ENCODE measurements at regions not wholly inside any gene's neighbourhood (a gene's known extent, or its start where the extent isn't known, plus 50 kb on each side); places are given as distances from the start of the nearest gene placed in this dataset.

GRCh38 chr22:47257566-47257965, 495.1 kb downstream of the TBC1D22A start:
- Histone ChIP-seq H3K36me3 (ENCODE audit: control insufficient read depth, insufficient read depth, low read length) (no peaks in the 10 kb centered on the region), H3K4me3 (ENCODE audit: low read depth, low read length) (no peak overlapping the region), H3K27me3 (ENCODE audit: control insufficient read depth, insufficient read depth, low read length) (no peaks in the 10 kb centered on the region)
- DNase-seq (ENCODE audit: low read depth) = no peak
- no peak for FAIRE-seq
- TF ChIP-seq, protein P1, sequence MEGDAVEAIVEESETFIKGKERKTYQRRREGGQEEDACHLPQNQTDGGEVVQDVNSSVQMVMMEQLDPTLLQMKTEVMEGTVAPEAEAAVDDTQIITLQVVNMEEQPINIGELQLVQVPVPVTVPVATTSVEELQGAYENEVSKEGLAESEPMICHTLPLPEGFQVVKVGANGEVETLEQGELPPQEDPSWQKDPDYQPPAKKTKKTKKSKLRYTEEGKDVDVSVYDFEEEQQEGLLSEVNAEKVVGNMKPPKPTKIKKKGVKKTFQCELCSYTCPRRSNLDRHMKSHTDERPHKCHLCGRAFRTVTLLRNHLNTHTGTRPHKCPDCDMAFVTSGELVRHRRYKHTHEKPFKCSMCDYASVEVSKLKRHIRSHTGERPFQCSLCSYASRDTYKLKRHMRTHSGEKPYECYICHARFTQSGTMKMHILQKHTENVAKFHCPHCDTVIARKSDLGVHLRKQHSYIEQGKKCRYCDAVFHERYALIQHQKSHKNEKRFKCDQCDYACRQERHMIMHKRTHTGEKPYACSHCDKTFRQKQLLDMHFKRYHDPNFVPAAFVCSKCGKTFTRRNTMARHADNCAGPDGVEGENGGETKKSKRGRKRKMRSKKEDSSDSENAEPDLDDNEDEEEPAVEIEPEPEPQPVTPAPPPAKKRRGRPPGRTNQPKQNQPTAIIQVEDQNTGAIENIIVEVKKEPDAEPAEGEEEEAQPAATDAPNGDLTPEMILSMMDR (IDR thresholded peaks at IDR 0.05; ENCODE audit: insufficient read depth, low read length, severe bottlenecking) = no peak

GRCh38 chr22:47251911-47252310, 489.5 kb downstream of the TBC1D22A start:
- no peak overlapping the region for H3K4me3 ChIP-seq (ENCODE audit: low read depth, low read length)
- FAIRE-seq = no peak
- TF ChIP-seq, protein P1 (IDR thresholded peaks at IDR 0.05; ENCODE audit: insufficient read depth, low read length, severe bottlenecking) = no peak
- no peak for DNase-seq (ENCODE audit: low read depth)
- H3K36me3 ChIP-seq (ENCODE audit: control insufficient read depth, insufficient read depth, low read length) = no peaks in the 10 kb centered on the region
- no peaks in the 10 kb centered on the region for H3K27me3 ChIP-seq (ENCODE audit: control insufficient read depth, insufficient read depth, low read length)

GRCh38 chr22:47250995-47251765, 488.7 kb downstream of the TBC1D22A start:
- H3K27me3 ChIP-seq (ENCODE audit: control insufficient read depth, insufficient read depth, low read length) = no peaks in the 10 kb centered on the region
- TF ChIP-seq, protein P1 (IDR thresholded peaks at IDR 0.05; ENCODE audit: insufficient read depth, low read length, severe bottlenecking) = no peak
- H3K36me3 ChIP-seq (ENCODE audit: control insufficient read depth, insufficient read depth, low read length) = no peaks in the 10 kb centered on the region
- no peak for DNase-seq (ENCODE audit: low read depth)
- H3K4me3 ChIP-seq (ENCODE audit: low read depth, low read length) = no peak overlapping the region
- FAIRE-seq = no peak

GRCh38 chr22:47249370-47249928, 487.0 kb downstream of the TBC1D22A start:
- no peak for FAIRE-seq
- TF ChIP-seq, protein P1 (IDR thresholded peaks at IDR 0.05; ENCODE audit: insufficient read depth, low read length, severe bottlenecking) = no peak

DNA sequence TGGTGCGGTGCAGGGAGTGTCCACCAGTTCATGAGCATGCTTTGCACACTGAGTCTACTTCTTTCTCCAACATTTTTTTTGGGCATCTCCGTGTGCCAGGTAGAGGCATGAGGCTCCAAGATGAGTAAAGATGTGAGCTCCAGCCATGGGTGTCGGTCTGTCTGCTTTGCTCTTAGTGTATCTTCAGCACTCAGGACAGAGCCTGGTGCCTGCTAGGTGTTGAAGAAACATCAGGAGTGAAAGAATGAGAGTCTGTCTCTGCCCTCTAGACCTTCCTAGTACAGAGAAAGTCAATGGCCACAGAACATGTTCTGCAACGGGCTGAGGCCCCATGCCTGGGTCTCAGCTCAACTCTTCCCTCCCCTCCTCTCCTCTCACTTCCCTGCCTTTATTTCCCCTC, 486.5 kb downstream of the TBC1D22A start:
- no peak for DNase-seq (ENCODE audit: low read depth)
- H3K4me3 ChIP-seq (ENCODE audit: low read depth, low read length) = no peak overlapping the region
- H3K36me3 ChIP-seq (ENCODE audit: control insufficient read depth, insufficient read depth, low read length) = no peaks in the 10 kb centered on the region
- TF ChIP-seq, protein P1 (IDR thresholded peaks at IDR 0.05; ENCODE audit: insufficient read depth, low read length, severe bottlenecking) = no peak
- FAIRE-seq = no peak
- no peaks in the 10 kb centered on the region for H3K27me3 ChIP-seq (ENCODE audit: control insufficient read depth, insufficient read depth, low read length)

More at GRCh38 chr22:47249370-47249928, 487.0 kb downstream of the TBC1D22A start:
- DNase-seq (ENCODE audit: low read depth) = no peak
- Histone ChIP-seq H3K36me3 (ENCODE audit: control insufficient read depth, insufficient read depth, low read length) (no peaks in the 10 kb centered on the region), H3K27me3 (ENCODE audit: control insufficient read depth, insufficient read depth, low read length) (no peaks in the 10 kb centered on the region), H3K4me3 (ENCODE audit: low read depth, low read length) (no peak overlapping the region)

Measured in bronchial epithelial cell (primary cell).